ENCODE measurements at regions not wholly inside any gene's neighbourhood (a gene's known extent, or its start where the extent isn't known, plus 50 kb on each side); places are given as distances from the start of the nearest gene placed in this dataset.

- ATAC-seq (no peak), DNase-seq (no peak)
- TF ChIP-seq CTCF (IDR thresholded peaks at IDR 0.05), result no peak
- no peak for TF ChIP-seq POLR2A (IDR thresholded peaks at IDR 0.05)
- Histone ChIP-seq H3K4me1 (no peaks in the 10 kb centered on the region), H3K36me3 (replicated peaks in 1 of 2; ENCODE audit: insufficient read depth in 1 of 2, low read depth in 2 of 2) (no peaks in the 10 kb centered on the region), H3K9me3 (no peaks in the 10 kb centered on the region), H3K4me3 (no peak overlapping the region), H3K27me3 (no peaks in the 10 kb centered on the region), H3K27ac (no peak overlapping the region)
- WGBS, 2 donors, result 58 to 63% methylated on average over 13 to 15 of the region's 15 CpGs
- intact Hi-C loops (cut with DNase I), result no loop called here
Observed at GRCh38 chr2:239523147-239523953, 122.5 kb upstream of the HDAC4 start.

- TF ChIP-seq POLR2A (IDR thresholded peaks at IDR 0.05) (no peak), CTCF (IDR thresholded peaks at IDR 0.05) (no peak)
- Histone ChIP-seq H3K27me3 (no peaks in the 10 kb centered on the region), H3K4me1 (no peaks in the 10 kb centered on the region), H3K9me3 (no peaks in the 10 kb centered on the region), H3K36me3 (replicated peaks in 1 of 2; ENCODE audit: insufficient read depth in 1 of 2, low read depth in 2 of 2) (no peaks in the 10 kb centered on the region), H3K27ac (no peak overlapping the region), H3K4me3 (no peak overlapping the region)
- WGBS, 2 donors, result 67 to 71% methylated on average over 11 to 12 of the region's 12 CpGs
- no peak for DNase-seq
- no peak for ATAC-seq
- intact Hi-C loops (cut with DNase I), result no loop called here
Observed at GRCh38 chr2:239522740-239523119, 121.9 kb upstream of the HDAC4 start.

- no peaks in the 10 kb centered on the region for H3K27me3 ChIP-seq
- H3K4me1 ChIP-seq, result no peaks in the 10 kb centered on the region
- H3K9me3 ChIP-seq, result no peaks in the 10 kb centered on the region
- no peaks in the 10 kb centered on the region for H3K36me3 ChIP-seq (replicated peaks in 1 of 2; ENCODE audit: insufficient read depth in 1 of 2, low read depth in 2 of 2)
- H3K27ac ChIP-seq, result no peak overlapping the region
- ATAC-seq, result no peak
- intact Hi-C loops (cut with DNase I), result no loop called here
- DNase-seq, result no peak
- TF ChIP-seq CTCF (IDR thresholded peaks at IDR 0.05) (no peak), POLR2A (IDR thresholded peaks at IDR 0.05) (no peak)
- H3K4me3 ChIP-seq, result no peak overlapping the region
- WGBS, 2 donors, result 55 to 56% methylated on average over 12 to 15 of the region's 15 CpGs
Observed at GRCh38 chr2:239522002-239522739, 121.4 kb upstream of the HDAC4 start.

GRCh38 chr2:239521518-239521815 is 120.6 kb upstream of the HDAC4 start:
- H3K36me3 ChIP-seq (replicated peaks in 1 of 2; ENCODE audit: insufficient read depth in 1 of 2, low read depth in 2 of 2), result no peaks in the 10 kb centered on the region
- no peak overlapping the region for H3K27ac ChIP-seq

More at GRCh38 chr2:239521518-239521815, 120.6 kb upstream of the HDAC4 start:
- Histone ChIP-seq H3K9me3 (no peaks in the 10 kb centered on the region), H3K4me1 (no peaks in the 10 kb centered on the region), H3K4me3 (no peak overlapping the region), H3K27me3 (no peaks in the 10 kb centered on the region)
- intact Hi-C loops (cut with DNase I), result no loop called here
- DNase-seq (no peak), ATAC-seq (no peak)
- 76 to 79% methylated on average over 6 of the region's 6 CpGs for WGBS, 2 donors
- TF ChIP-seq CTCF (IDR thresholded peaks at IDR 0.05) (no peak), POLR2A (IDR thresholded peaks at IDR 0.05) (no peak)
